ENCODE measurements at regions not wholly inside any gene's neighbourhood (a gene's known extent, or its start where the extent isn't known, plus 50 kb on each side); places are given as distances from the start of the nearest gene placed in this dataset.

GRCh38 chrX:38968344-38969216 lies 167.3 kb downstream of the MID1IP1 start:
- no peak for TF ChIP-seq CTCF (IDR thresholded peaks at IDR 0.05)
- no peak for TF ChIP-seq CHD2 (IDR thresholded peaks at IDR 0.05; ENCODE audit: low read length, partially characterized antibody)
- TF ChIP-seq TAF1 (IDR thresholded peaks at IDR 0.05; ENCODE audit: borderline replicate concordance, low read depth, low read length) = no peak
- TF ChIP-seq USF1 (IDR thresholded peaks at IDR 0.05; ENCODE audit: borderline replicate concordance, low read depth) = no peak
- TF ChIP-seq RAD21 (IDR thresholded peaks at IDR 0.05; ENCODE audit: low read length) = no peak
